WTC11 (cell line): ENCODE measurements at regions not wholly inside any gene's neighbourhood (a gene's known extent, or its start where the extent isn't known, plus 50 kb on each side); places are given as distances from the start of the nearest gene placed in this dataset.

Experiments
- ARID4B ChIP-seq: sonication (generic); formaldehyde crosslinking; IDR thresholded peaks from 2 replicates; pipeline ENCODE4 v1.8.0; 2023; ENCODE audit warnings: missing genetic modification reagents, mild to moderate bottlenecking, borderline replicate concordance
- NR1H2 ChIP-seq: sonication (generic); formaldehyde crosslinking; IDR thresholded peaks from 2 replicates; pipeline ENCODE4 v1.9.0; 2021; ENCODE audit warnings: mild to moderate bottlenecking, moderate library complexity, missing genetic modification reagents
- TF ChIP-seq, protein P1 (sequence below): fragments of 200-600 bp; IDR thresholded peaks from 2 replicates; pipeline ENCODE4 v1.8.0; 2022; ENCODE audit warnings: antibody characterized with exemption

DNA sequence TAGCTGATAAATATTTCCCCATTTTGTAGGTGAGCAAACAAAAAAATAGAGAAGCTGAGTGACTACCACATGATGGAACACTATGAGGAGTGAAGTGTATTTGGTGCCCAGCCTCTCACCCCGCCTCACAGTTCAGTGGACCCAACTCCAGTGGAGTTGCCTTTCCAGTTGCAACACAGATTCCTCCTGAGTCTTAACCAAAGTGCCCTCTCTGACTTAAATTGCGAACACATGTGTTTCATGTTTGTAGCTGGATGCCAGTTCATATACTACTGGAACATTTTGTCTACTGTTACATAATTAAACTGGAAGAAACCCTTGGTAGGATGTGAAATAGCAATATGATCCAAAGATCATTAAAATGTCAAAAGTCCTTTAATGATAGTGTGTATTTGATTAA lies 448.9 kb downstream of the COL12A1 start:
- TF ChIP-seq ARID4B (CRISPR knock-in tag) (no peak), NR1H2 (CRISPR knock-in tag) (no peak)
- TF ChIP-seq, protein P1, sequence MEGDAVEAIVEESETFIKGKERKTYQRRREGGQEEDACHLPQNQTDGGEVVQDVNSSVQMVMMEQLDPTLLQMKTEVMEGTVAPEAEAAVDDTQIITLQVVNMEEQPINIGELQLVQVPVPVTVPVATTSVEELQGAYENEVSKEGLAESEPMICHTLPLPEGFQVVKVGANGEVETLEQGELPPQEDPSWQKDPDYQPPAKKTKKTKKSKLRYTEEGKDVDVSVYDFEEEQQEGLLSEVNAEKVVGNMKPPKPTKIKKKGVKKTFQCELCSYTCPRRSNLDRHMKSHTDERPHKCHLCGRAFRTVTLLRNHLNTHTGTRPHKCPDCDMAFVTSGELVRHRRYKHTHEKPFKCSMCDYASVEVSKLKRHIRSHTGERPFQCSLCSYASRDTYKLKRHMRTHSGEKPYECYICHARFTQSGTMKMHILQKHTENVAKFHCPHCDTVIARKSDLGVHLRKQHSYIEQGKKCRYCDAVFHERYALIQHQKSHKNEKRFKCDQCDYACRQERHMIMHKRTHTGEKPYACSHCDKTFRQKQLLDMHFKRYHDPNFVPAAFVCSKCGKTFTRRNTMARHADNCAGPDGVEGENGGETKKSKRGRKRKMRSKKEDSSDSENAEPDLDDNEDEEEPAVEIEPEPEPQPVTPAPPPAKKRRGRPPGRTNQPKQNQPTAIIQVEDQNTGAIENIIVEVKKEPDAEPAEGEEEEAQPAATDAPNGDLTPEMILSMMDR = no peak
